ENCODE measurements at regions not wholly inside any gene's neighbourhood (a gene's known extent, or its start where the extent isn't known, plus 50 kb on each side); places are given as distances from the start of the nearest gene placed in this dataset.

GRCh38 chr6:20302168-20302567, 89.9 kb upstream of the MBOAT1 start:
- no peaks in the 10 kb centered on the region for H3K4me1 ChIP-seq (ENCODE audit: insufficient read depth, low read length)
- no peak overlapping the region for H3K9ac ChIP-seq (ENCODE audit: low read length)
- DNase-seq = no peak
- H3K9me2 ChIP-seq (replicated peaks; ENCODE audit: low read length) = no peaks in the 10 kb centered on the region
- no peaks in the 10 kb centered on the region for H3K27me3 ChIP-seq (ENCODE audit: low read length)
- no peak for ATAC-seq
- BruUV-seq (replicated peaks) = no TSS peak
- H4K20me1 ChIP-seq (ENCODE audit: low read length) = no peaks in the 10 kb centered on the region
- H3K4me3 ChIP-seq (ENCODE audit: low read length) = no peak overlapping the region
- H3K79me2 ChIP-seq (ENCODE audit: low read length) = no peaks in the 10 kb centered on the region
- intact Hi-C loops (cut with micrococcal nuclease) = no loop called here
- ChIA-PET CTCF (no interaction called here), POLR2A (ENCODE audit: unreplicated experiment) (no interaction called here)
- no peaks in the 10 kb centered on the region for H3K36me3 ChIP-seq (ENCODE audit: low read depth, low read length)
- H3K9me3 ChIP-seq (ENCODE audit: low read length) = no peaks in the 10 kb centered on the region
- H2AFZ ChIP-seq (ENCODE audit: low read length) = no peak overlapping the region
- H3F3A ChIP-seq (ENCODE audit: low read length, unreplicated experiment) = no peaks in the 10 kb centered on the region
- H3K4me2 ChIP-seq (ENCODE audit: low read length) = no peak overlapping the region
- no peak overlapping the region for H3K27ac ChIP-seq (ENCODE audit: low read length)
- no peak for TF ChIP-seq EZH2 (IDR thresholded peaks at IDR 0.05; ENCODE audit: low read length, unreplicated experiment)
- TF ChIP-seq CTCF (conservative IDR thresholded peaks at IDR 0.05; ENCODE audit: low read depth, low read length) = no peak

- Histone ChIP-seq H3K27ac (ENCODE audit: low read length) (no peak overlapping the region), H3K36me3 (ENCODE audit: low read depth, low read length) (no peaks in the 10 kb centered on the region), H3K4me2 (ENCODE audit: low read length) (no peak overlapping the region), H3K79me2 (ENCODE audit: low read length) (no peaks in the 10 kb centered on the region), H3K4me3 (ENCODE audit: low read length) (no peak overlapping the region), H4K20me1 (ENCODE audit: low read length) (no peaks in the 10 kb centered on the region), H3K9me2 (replicated peaks; ENCODE audit: low read length) (no peaks in the 10 kb centered on the region), H2AFZ (ENCODE audit: low read length) (no peak overlapping the region), H3K9me3 (ENCODE audit: low read length) (no peaks in the 10 kb centered on the region), H3K27me3 (ENCODE audit: low read length) (no peaks in the 10 kb centered on the region), H3F3A (ENCODE audit: low read length, unreplicated experiment) (no peaks in the 10 kb centered on the region), H3K9ac (ENCODE audit: low read length) (no peak overlapping the region), H3K4me1 (ENCODE audit: insufficient read depth, low read length) (no peaks in the 10 kb centered on the region)
- intact Hi-C loops (cut with micrococcal nuclease) = no loop called here
- TF ChIP-seq EZH2phosphoT487 (IDR thresholded peaks at IDR 0.05; ENCODE audit: borderline replicate concordance, low read length) = no peak
- no peak for TF ChIP-seq CTCF (conservative IDR thresholded peaks at IDR 0.05; ENCODE audit: low read depth, low read length)
- TF ChIP-seq EZH2 (IDR thresholded peaks at IDR 0.05; ENCODE audit: low read length, unreplicated experiment) = no peak
- ChIA-PET CTCF (no interaction called here), POLR2A (ENCODE audit: unreplicated experiment) (no interaction called here)
- no peak for ATAC-seq
- BruUV-seq (replicated peaks) = no TSS peak
- DNase-seq = peak; percentile 20
Measured at GRCh38 chr6:20302702-20303251, 90.5 kb upstream of the MBOAT1 start.

GRCh38 chr6:20306491-20306890, 94.2 kb upstream of the MBOAT1 start:
- ChIA-PET CTCF (no interaction called here), POLR2A (ENCODE audit: unreplicated experiment) (no interaction called here)
- Histone ChIP-seq H3K4me1 (ENCODE audit: insufficient read depth, low read length) (no peaks in the 10 kb centered on the region), H3K9ac (ENCODE audit: low read length) (no peak overlapping the region), H3K9me2 (replicated peaks; ENCODE audit: low read length) (no peaks in the 10 kb centered on the region), H3K9me3 (ENCODE audit: low read length) (no peaks in the 10 kb centered on the region), H3K27ac (ENCODE audit: low read length) (no peak overlapping the region), H3K4me2 (ENCODE audit: low read length) (no peak overlapping the region), H3K79me2 (ENCODE audit: low read length) (no peaks in the 10 kb centered on the region), H2AFZ (ENCODE audit: low read length) (no peak overlapping the region), H3F3A (ENCODE audit: low read length, unreplicated experiment) (no peaks in the 10 kb centered on the region), H4K20me1 (ENCODE audit: low read length) (no peaks in the 10 kb centered on the region), H3K36me3 (ENCODE audit: low read depth, low read length) (no peaks in the 10 kb centered on the region), H3K4me3 (ENCODE audit: low read length) (no peak overlapping the region), H3K27me3 (ENCODE audit: low read length) (0 out of 2 replicates have a peak, but pooled peaks cover under 1% of the 10 kb centered on the region)
- ATAC-seq (no peak), DNase-seq (peak; percentile 8)
- intact Hi-C loops (cut with micrococcal nuclease) = no loop called here
- no peak for TF ChIP-seq CTCF (conservative IDR thresholded peaks at IDR 0.05; ENCODE audit: low read depth, low read length)
- no peak for TF ChIP-seq EZH2phosphoT487 (IDR thresholded peaks at IDR 0.05; ENCODE audit: borderline replicate concordance, low read length)
- no peak for TF ChIP-seq EZH2 (IDR thresholded peaks at IDR 0.05; ENCODE audit: low read length, unreplicated experiment)
- BruUV-seq (replicated peaks) = no TSS peak
